ENCODE measurements at regions not wholly inside any gene's neighbourhood (a gene's known extent, or its start where the extent isn't known, plus 50 kb on each side); places are given as distances from the start of the nearest gene placed in this dataset.

GRCh38 chr1:199734186-199734585 is 293.3 kb upstream of the NR5A2 start:
- Histone ChIP-seq H3K9me3 (no peaks in the 10 kb centered on the region), H3K27ac (no peak overlapping the region), H3K27me3 (no peaks in the 10 kb centered on the region), H3K36me3 (no peaks in the 10 kb centered on the region), H3K4me3 (replicated peaks in 1 of 3) (no peak overlapping the region), H3K4me1 (no peaks in the 10 kb centered on the region)
- intact Hi-C loops (cut with DNase I), result no loop called here
- DNase-seq, result no peak
- 54 to 56% methylated on average over 5 of the region's 5 CpGs for WGBS, 2 donors
- no peak for TF ChIP-seq CTCF (IDR thresholded peaks at IDR 0.05)
- TF ChIP-seq POLR2A (IDR thresholded peaks at IDR 0.05), result no peak

GRCh38 chr1:199735660-199736059 is 291.9 kb upstream of the NR5A2 start:
- Histone ChIP-seq H3K36me3 (no peaks in the 10 kb centered on the region), H3K4me1 (no peaks in the 10 kb centered on the region), H3K27me3 (no peaks in the 10 kb centered on the region), H3K27ac (no peak overlapping the region), H3K9me3 (no peaks in the 10 kb centered on the region), H3K4me3 (replicated peaks in 1 of 3) (no peak overlapping the region)
- 63 to 65% methylated on average over 6 of the region's 6 CpGs for WGBS, 2 donors
- TF ChIP-seq POLR2A (IDR thresholded peaks at IDR 0.05) (no peak), CTCF (IDR thresholded peaks at IDR 0.05) (no peak)
- intact Hi-C loops (cut with DNase I), result no loop called here
- no peak for DNase-seq

GRCh38 chr1:199736646-199737045 is 290.9 kb upstream of the NR5A2 start:
- no peaks in the 10 kb centered on the region for H3K9me3 ChIP-seq
- H3K36me3 ChIP-seq, result no peaks in the 10 kb centered on the region
- WGBS, 2 donors, result 72 to 81% methylated on average over 3 of the region's 3 CpGs
- H3K4me1 ChIP-seq, result no peaks in the 10 kb centered on the region
- intact Hi-C loops (cut with DNase I), result no loop called here
- H3K4me3 ChIP-seq (replicated peaks in 1 of 3), result no peak overlapping the region
- H3K27me3 ChIP-seq, result no peaks in the 10 kb centered on the region
- no peak for DNase-seq
- no peak overlapping the region for H3K27ac ChIP-seq
- TF ChIP-seq CTCF (IDR thresholded peaks at IDR 0.05), result no peak
- TF ChIP-seq POLR2A (IDR thresholded peaks at IDR 0.05), result no peak

GRCh38 chr1:199741586-199741985 is 285.9 kb upstream of the NR5A2 start:
- 42 to 46% methylated on average over 7 of the region's 7 CpGs for WGBS, 2 donors
- intact Hi-C loops (cut with DNase I), result no loop called here
- no peaks in the 10 kb centered on the region for H3K4me1 ChIP-seq

GRCh38 chr1:199742547-199742946 is 285.0 kb upstream of the NR5A2 start:
- no peak for TF ChIP-seq POLR2A (IDR thresholded peaks at IDR 0.05)
- TF ChIP-seq CTCF (IDR thresholded peaks at IDR 0.05), result no peak
- Histone ChIP-seq H3K27ac (no peak overlapping the region), H3K9me3 (no peaks in the 10 kb centered on the region), H3K27me3 (no peaks in the 10 kb centered on the region), H3K4me1 (no peaks in the 10 kb centered on the region), H3K4me3 (replicated peaks in 1 of 3) (no peak overlapping the region), H3K36me3 (no peaks in the 10 kb centered on the region)
- intact Hi-C loops (cut with DNase I), result no loop called here
- no peak for DNase-seq
- 75 to 91% methylated on average over 2 of the region's 2 CpGs for WGBS, 2 donors

More at GRCh38 chr1:199741586-199741985, 285.9 kb upstream of the NR5A2 start:
- peak; percentile 54 to 79 for DNase-seq
- no peaks in the 10 kb centered on the region for H3K36me3 ChIP-seq
- no peak overlapping the region for H3K27ac ChIP-seq
- TF ChIP-seq CTCF (IDR thresholded peaks at IDR 0.05) (no peak), POLR2A (IDR thresholded peaks at IDR 0.05) (no peak)
- H3K27me3 ChIP-seq, result no peaks in the 10 kb centered on the region
- no peaks in the 10 kb centered on the region for H3K9me3 ChIP-seq
- H3K4me3 ChIP-seq (replicated peaks in 1 of 3), result no peak overlapping the region

Measured in thyroid gland (tissue), 4 donors.